PFSK-1 (cell line): ENCODE measurements at regions not wholly inside any gene's neighbourhood (a gene's known extent, or its start where the extent isn't known, plus 50 kb on each side); places are given as distances from the start of the nearest gene placed in this dataset.

Experiments used
- POLR2AphosphoS5 ChIP-seq: IDR thresholded peaks from 2 replicates; pipeline ENCODE4 v1.6.1; 2012; ENCODE audit warnings: low read depth, mild to moderate bottlenecking, control low read depth, low read length, moderate library complexity
- TAF1 ChIP-seq: IDR thresholded peaks from 2 replicates; pipeline ENCODE4 v1.6.1; 2012; ENCODE audit warnings: low read length, control low read depth, borderline replicate concordance; ENCODE audit not compliant: insufficient read depth
- TF ChIP-seq, protein P1 (sequence below), 2 experiments: IDR thresholded peaks; 2 replicates each; pipeline versions ENCODE4 v1.6.1 to v1.8.0; 2011 to 2012; ENCODE audit warnings: low read depth in 2 of 2, low read length in 2 of 2, control low read depth in 1 of 2, inconsistent platforms in 1 of 2, mild to moderate bottlenecking in 1 of 2, moderate library complexity in 1 of 2; ENCODE audit not compliant: insufficient read depth in 1 of 2

DNA sequence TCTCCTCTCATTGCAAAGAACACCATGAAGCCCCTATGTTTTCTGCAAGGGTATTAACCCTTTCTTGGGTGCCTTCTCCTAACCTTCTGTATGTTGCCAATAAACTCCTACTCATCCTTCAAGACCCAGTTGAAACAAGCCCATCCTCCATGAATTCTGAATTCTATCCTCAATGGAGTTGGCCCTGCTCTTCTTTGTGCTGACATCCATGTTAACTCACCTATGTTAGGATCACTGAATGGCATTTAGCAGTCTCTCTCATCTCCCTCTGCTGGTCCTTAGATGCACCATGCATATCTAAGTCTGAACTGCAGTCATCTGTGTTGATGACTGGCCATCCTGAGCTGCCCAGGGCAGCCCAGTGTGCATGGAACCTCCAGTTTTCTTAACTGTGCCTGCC, 129.8 kb downstream of the BUB3 start:
- TF ChIP-seq TAF1 = no peak
- TF ChIP-seq, protein P1, sequence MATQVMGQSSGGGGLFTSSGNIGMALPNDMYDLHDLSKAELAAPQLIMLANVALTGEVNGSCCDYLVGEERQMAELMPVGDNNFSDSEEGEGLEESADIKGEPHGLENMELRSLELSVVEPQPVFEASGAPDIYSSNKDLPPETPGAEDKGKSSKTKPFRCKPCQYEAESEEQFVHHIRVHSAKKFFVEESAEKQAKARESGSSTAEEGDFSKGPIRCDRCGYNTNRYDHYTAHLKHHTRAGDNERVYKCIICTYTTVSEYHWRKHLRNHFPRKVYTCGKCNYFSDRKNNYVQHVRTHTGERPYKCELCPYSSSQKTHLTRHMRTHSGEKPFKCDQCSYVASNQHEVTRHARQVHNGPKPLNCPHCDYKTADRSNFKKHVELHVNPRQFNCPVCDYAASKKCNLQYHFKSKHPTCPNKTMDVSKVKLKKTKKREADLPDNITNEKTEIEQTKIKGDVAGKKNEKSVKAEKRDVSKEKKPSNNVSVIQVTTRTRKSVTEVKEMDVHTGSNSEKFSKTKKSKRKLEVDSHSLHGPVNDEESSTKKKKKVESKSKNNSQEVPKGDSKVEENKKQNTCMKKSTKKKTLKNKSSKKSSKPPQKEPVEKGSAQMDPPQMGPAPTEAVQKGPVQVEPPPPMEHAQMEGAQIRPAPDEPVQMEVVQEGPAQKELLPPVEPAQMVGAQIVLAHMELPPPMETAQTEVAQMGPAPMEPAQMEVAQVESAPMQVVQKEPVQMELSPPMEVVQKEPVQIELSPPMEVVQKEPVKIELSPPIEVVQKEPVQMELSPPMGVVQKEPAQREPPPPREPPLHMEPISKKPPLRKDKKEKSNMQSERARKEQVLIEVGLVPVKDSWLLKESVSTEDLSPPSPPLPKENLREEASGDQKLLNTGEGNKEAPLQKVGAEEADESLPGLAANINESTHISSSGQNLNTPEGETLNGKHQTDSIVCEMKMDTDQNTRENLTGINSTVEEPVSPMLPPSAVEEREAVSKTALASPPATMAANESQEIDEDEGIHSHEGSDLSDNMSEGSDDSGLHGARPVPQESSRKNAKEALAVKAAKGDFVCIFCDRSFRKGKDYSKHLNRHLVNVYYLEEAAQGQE (IDR thresholded peaks at IDR 0.05; ENCODE audit: insufficient read depth in 1 of 2, low read depth in 2 of 2, low read length in 2 of 2) = no peak
- TF ChIP-seq POLR2AphosphoS5 = no peak
